CD4-positive, alpha-beta T cell (primary cell): ENCODE measurements at regions not wholly inside any gene's neighbourhood (a gene's known extent, or its start where the extent isn't known, plus 50 kb on each side); places are given as distances from the start of the nearest gene placed in this dataset.
A peak's percentile ranks its signal among the peaks of the same experiment; 100 is the strongest.

Experiments used
- ATAC-seq: fragments of 200-7000 bp; cut with Tn5 transposase; one replicate; pipeline ENCODE4 v1.10.0; 2022; ENCODE audit warnings: mild to moderate bottlenecking; ENCODE audit not compliant: poor library complexity
- CTCF ChIA-PET: fragments of 350-600 bp; sonication (Branson Sonifier 250); formaldehyde crosslinking; loops from one replicate; lab custom pipeline; 2021; ENCODE audit warnings: antibody characterized with exemption, inconsistent platforms; lab: Charles Lee
- POLR2A ChIA-PET: fragments of 350-600 bp; sonication (Branson Sonifier 250); formaldehyde crosslinking; loops from one replicate; lab custom pipeline; 2021; ENCODE audit warnings: antibody characterized with exemption, inconsistent platforms; lab: Charles Lee
- DNase-seq, 14 experiments: peaks; one replicate each; pipeline ENCODE4 v3.0.0-alpha.2; 2013 to 2020; ENCODE audit warnings: mixed read lengths in 2 of 14
- H3K27ac ChIP-seq, 2 donors: one replicate each; pipeline versions ENCODE4 v1.5.1 to v1.7.0; 2013; ENCODE audit warnings: low read length in 2 of 2, low read depth in 1 of 2, mild to moderate bottlenecking in 1 of 2
- H3K27me3 ChIP-seq, 2 experiments: 1 replicate in 1 of 2; 2 replicates in 1 of 2; pipeline versions ENCODE4 v1.6.1 to v1.7.0; 2013; ENCODE audit warnings: low read length in 2 of 2, control low read depth in 1 of 2, mild to moderate bottlenecking in 1 of 2, moderate library complexity in 1 of 2; ENCODE audit not compliant: insufficient read depth in 2 of 2, control insufficient read depth in 1 of 2
- H3K36me3 ChIP-seq: one replicate; pipeline ENCODE4 v1.6.1; 2013; ENCODE audit warnings: low read length, control low read depth; ENCODE audit not compliant: insufficient read depth
- H3K4me1 ChIP-seq: one replicate; pipeline ENCODE4 v1.6.1; 2013; ENCODE audit warnings: low read length, control low read depth; ENCODE audit not compliant: insufficient read depth
- H3K4me3 ChIP-seq: one replicate; pipeline ENCODE4 v1.5.1; 2013; ENCODE audit warnings: mild to moderate bottlenecking, low read length, moderate library complexity
- H3K9me3 ChIP-seq, 2 experiments: 1 replicate in 1 of 2; 2 replicates in 1 of 2; pipeline versions ENCODE4 v1.6.1 to v1.7.0; 2013; ENCODE audit warnings: low read length in 2 of 2, mild to moderate bottlenecking in 2 of 2, control low read depth in 1 of 2, moderate library complexity in 1 of 2; ENCODE audit not compliant: control insufficient read depth in 1 of 2, insufficient read depth in 1 of 2
- H3K27ac Mint-ChIP-seq: one replicate; pipeline ENCODE4 v1.8.0; 2020; ENCODE audit warnings: mixed read lengths
- H3K27me3 Mint-ChIP-seq: one replicate; pipeline ENCODE4 v1.8.0; 2021; ENCODE audit warnings: mixed read lengths
- H3K36me3 Mint-ChIP-seq: one replicate; pipeline ENCODE4 v1.8.0; 2021; ENCODE audit warnings: low read depth, mixed read lengths
- H3K4me1 Mint-ChIP-seq: one replicate; pipeline ENCODE4 v1.8.0; 2021; ENCODE audit warnings: low read depth, mixed read lengths
- H3K4me3 Mint-ChIP-seq: one replicate; pipeline ENCODE4 v1.8.0; 2020; ENCODE audit warnings: mild to moderate bottlenecking, mixed read lengths
- H3K9me3 Mint-ChIP-seq: one replicate; pipeline ENCODE4 v1.8.0; 2020; ENCODE audit warnings: mixed read lengths
- CTCF ChIP-seq: fragments of 200-600 bp; IDR thresholded peaks from one replicate; pipeline ENCODE4 v1.8.0; 2022; ENCODE audit warnings: antibody characterized with exemption, mild to moderate bottlenecking
- intact Hi-C, 2 experiments: fragments of 100-400 bp; cut with DNase I in 1 of 2; cut with micrococcal nuclease in 1 of 2; formaldehyde crosslinking; loops; one replicate each; pipeline versions ENCODE4 v1.15.1 to v1.9.0; 2023 to 2025; cut with DNase I, micrococcal nuclease

DNA sequence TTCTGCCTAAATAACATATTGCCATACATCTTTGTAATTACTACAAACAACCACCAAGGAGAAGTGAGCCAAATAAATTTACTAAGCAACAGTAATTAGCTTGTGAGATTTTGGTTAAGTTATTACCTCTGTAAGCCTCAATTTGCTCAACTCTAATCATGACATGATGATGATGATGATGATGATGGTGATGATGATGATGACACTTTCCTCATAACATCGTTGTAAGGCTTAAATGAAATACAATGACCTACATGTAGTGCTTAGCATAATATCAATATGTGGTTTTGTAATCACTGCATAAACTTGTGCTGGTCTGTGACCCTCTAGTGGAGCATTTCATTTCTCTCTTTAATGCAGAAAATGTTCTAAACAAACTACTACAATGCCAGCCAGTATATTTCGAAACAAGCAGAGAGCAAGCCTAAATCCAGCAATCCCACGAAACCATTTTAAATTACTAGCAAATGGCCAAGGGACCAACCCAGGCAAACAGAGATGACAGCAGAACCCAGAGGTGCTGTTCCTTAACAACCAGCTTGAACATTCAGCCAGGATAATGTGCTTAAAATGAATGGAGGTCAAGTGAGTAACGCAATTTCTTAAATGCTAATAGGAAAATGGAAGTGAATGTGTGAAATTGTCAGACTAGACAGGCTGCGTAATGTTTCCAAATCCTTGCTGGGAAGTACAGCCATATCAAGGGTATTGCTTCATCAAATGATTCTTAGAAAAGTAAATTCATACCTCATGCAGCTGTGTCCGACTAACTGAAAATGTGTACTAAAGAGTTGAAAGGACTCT is 281.9 kb upstream of the PUM3 start:
- Mint-ChIP-seq H3K4me3 (no peak overlapping the region), H3K4me1 (no peaks in the 10 kb centered on the region), H3K9me3 (no peaks in the 10 kb centered on the region), H3K27me3 (peaks cover 28% of the 10 kb centered on the region), H3K36me3 (no peaks in the 10 kb centered on the region), H3K27ac (no peak overlapping the region)
- peak in 2 of 14 experiments; percentile 6 to 16 for DNase-seq
- Histone ChIP-seq H3K27ac (no peak overlapping the region), H3K4me1 (no peaks in the 10 kb centered on the region), H3K9me3 (no peaks in the 10 kb centered on the region), H3K4me3 (no peak overlapping the region), H3K27me3 (no peaks in the 10 kb centered on the region), H3K36me3 (no peaks in the 10 kb centered on the region)
- POLR2A ChIA-PET = no interaction called here
- ATAC-seq = no peak
- CTCF ChIA-PET = no interaction called here
- intact Hi-C loops = no loop called here
- no peak for TF ChIP-seq CTCF

- no peak for TF ChIP-seq CTCF
- DNase-seq (no peak), ATAC-seq (no peak)
- Histone ChIP-seq H3K4me1 (no peaks in the 10 kb centered on the region), H3K4me3 (no peak overlapping the region), H3K27ac (no peak overlapping the region), H3K27me3 (no peaks in the 10 kb centered on the region), H3K9me3 (no peaks in the 10 kb centered on the region), H3K36me3 (no peaks in the 10 kb centered on the region)
- no peak overlapping the region for H3K27ac Mint-ChIP-seq
- no peaks in the 10 kb centered on the region for H3K9me3 Mint-ChIP-seq
- H3K36me3 Mint-ChIP-seq = no peaks in the 10 kb centered on the region
- peaks cover 26% of the 10 kb centered on the region for H3K27me3 Mint-ChIP-seq
- intact Hi-C loops = no loop called here
- H3K4me1 Mint-ChIP-seq = no peaks in the 10 kb centered on the region
- CTCF ChIA-PET = no interaction called here
- POLR2A ChIA-PET = no interaction called here
- no peak overlapping the region for H3K4me3 Mint-ChIP-seq
These were observed 280.1 kb upstream of the PUM3 start for GRCh38 chr9:3124001-3124400.

GRCh38 chr9:3118081-3118480 is 274.2 kb upstream of the PUM3 start:
- TF ChIP-seq CTCF = no peak
- H3K27me3 Mint-ChIP-seq = no peaks in the 10 kb centered on the region
- POLR2A ChIA-PET = no interaction called here
- H3K4me3 ChIP-seq = no peak overlapping the region
- H3K4me1 ChIP-seq = no peaks in the 10 kb centered on the region
- H3K36me3 Mint-ChIP-seq = no peaks in the 10 kb centered on the region
- H3K36me3 ChIP-seq = no peaks in the 10 kb centered on the region
- no peaks in the 10 kb centered on the region for H3K27me3 ChIP-seq
- no peaks in the 10 kb centered on the region for H3K4me1 Mint-ChIP-seq
- no peak overlapping the region for H3K4me3 Mint-ChIP-seq
- H3K9me3 Mint-ChIP-seq = peaks cover 13% of the 10 kb centered on the region
- no peaks in the 10 kb centered on the region for H3K9me3 ChIP-seq
- H3K27ac Mint-ChIP-seq = no peak overlapping the region
- no peak for DNase-seq
- intact Hi-C loops = no loop called here
- ATAC-seq = no peak
- CTCF ChIA-PET = no interaction called here
- H3K27ac ChIP-seq = no peak overlapping the region
